Endothelial cell of umbilical vein (primary cell): ENCODE measurements at regions not wholly inside any gene's neighbourhood (a gene's known extent, or its start where the extent isn't known, plus 50 kb on each side); places are given as distances from the start of the nearest gene placed in this dataset.

Source experiments
- BruUV-seq: library from RNA; stranded (reverse); fragments of 400-500 nt; replicated peaks from 2 replicates; lab custom pipeline; 2021; lab: Mats Ljungman, UMichigan
- CTCF ChIA-PET: fragments of 300-600, 350-600 bp; sonication (Branson Sonifier 250); formaldehyde crosslinking; loops from one replicate; lab custom pipeline; 2021; ENCODE audit warnings: antibody characterized with exemption, inconsistent platforms; lab: Charles Lee
- POLR2A ChIA-PET: fragments of 300-600, 350-600 bp; sonication (Branson Sonifier 250); formaldehyde crosslinking; loops from one replicate; lab custom pipeline; 2021; ENCODE audit warnings: antibody characterized with exemption, inconsistent platforms; lab: Charles Lee
- DNase-seq: peaks from one replicate; pipeline ENCODE4 v3.0.0-alpha.2; 2011; ENCODE audit warnings: low read depth, low spot score
- FAIRE-seq: peaks from 2 replicates; lab custom pipeline; 2011; peaks lifted over from hg19 to GRCh38; lab: Jason Lieb, UNC
- H2AFZ ChIP-seq: 2 replicates; pipeline ENCODE4 v1.6.0; 2012; ENCODE audit warnings: low read depth, low read length, control low read depth, inconsistent platforms
- H3K27ac ChIP-seq: 2 replicates; pipeline ENCODE4 v1.5.1; 2011; ENCODE audit warnings: low read depth, mild to moderate bottlenecking, control low read depth, low read length, moderate library complexity; ENCODE audit not compliant: insufficient read depth
- H3K27me3 ChIP-seq, 2 experiments: 2 replicates each; pipeline versions ENCODE4 v1.6.0 to v1.6.1; 2011; ENCODE audit warnings: low read length in 2 of 2, mixed read lengths in 1 of 2; ENCODE audit not compliant: control insufficient read depth in 2 of 2, insufficient read depth in 2 of 2
- H3K36me3 ChIP-seq, 2 experiments: 2 replicates in 1 of 2; 3 replicates in 1 of 2; pipeline ENCODE4 v1.5.1; 2011; ENCODE audit warnings: low read length in 2 of 2, mild to moderate bottlenecking in 1 of 2, moderate library complexity in 1 of 2; ENCODE audit not compliant: control insufficient read depth in 2 of 2, insufficient read depth in 2 of 2; ENCODE audit errors: extremely low read depth in 1 of 2
- H3K4me1 ChIP-seq: 3 replicates; pipeline ENCODE4 v1.5.1; 2011; ENCODE audit warnings: mild to moderate bottlenecking, low read length; ENCODE audit not compliant: control insufficient read depth, insufficient read depth; ENCODE audit errors: extremely low read depth
- H3K4me2 ChIP-seq: 2 replicates; pipeline ENCODE4 v1.6.1; 2011; ENCODE audit warnings: low read length, control low read depth, mixed read lengths; ENCODE audit not compliant: insufficient read depth
- H3K4me3 ChIP-seq, 3 experiments: fragments of 200-600 bp in 1 of 3; sonication (generic), shearing (Covaris generic) in 1 of 3; replicated peaks in 1 of 3; 2 replicates each; pipeline ENCODE4 v1.5.1; 2011 to 2016; ENCODE audit warnings: control low read depth in 3 of 3, low read length in 3 of 3, mild to moderate bottlenecking in 2 of 3, inconsistent platforms in 1 of 3, low read depth in 1 of 3, moderate library complexity in 1 of 3; ENCODE audit not compliant: insufficient read depth in 1 of 3
- H3K79me2 ChIP-seq: 2 replicates; pipeline ENCODE4 v1.6.0; 2012; ENCODE audit warnings: low read length, inconsistent platforms; ENCODE audit not compliant: control insufficient read depth, insufficient read depth
- H3K9ac ChIP-seq: replicated peaks from 2 replicates; pipeline ENCODE3; 2011; ENCODE audit warnings: low read length, control low read depth; ENCODE audit not compliant: insufficient read depth; ENCODE audit errors: extremely low read depth
- H3K9me1 ChIP-seq: replicated peaks from 3 replicates; pipeline ENCODE4 v1.6.0; 2011; ENCODE audit warnings: mild to moderate bottlenecking, low read length; ENCODE audit not compliant: control insufficient read depth, insufficient read depth; ENCODE audit errors: extremely low read depth
- H3K9me3 ChIP-seq: replicated peaks from 2 replicates; pipeline ENCODE4 v1.5.1; 2012; ENCODE audit warnings: low read length, inconsistent platforms; ENCODE audit not compliant: control insufficient read depth, insufficient read depth
- H4K20me1 ChIP-seq: replicated peaks from 2 replicates; pipeline ENCODE3; 2011; ENCODE audit warnings: mild to moderate bottlenecking, low read length; ENCODE audit not compliant: control insufficient read depth, insufficient read depth; ENCODE audit errors: extremely low read depth
- CTCF ChIP-seq, 2 donors: IDR thresholded peaks; 1 replicate in 1 of 2; 2 replicates in 1 of 2; pipeline ENCODE4 v1.5.1; 2011; ENCODE audit warnings: low read length in 2 of 2, mild to moderate bottlenecking in 2 of 2, moderate library complexity in 2 of 2, control low read depth in 1 of 2, inconsistent platforms in 1 of 2, low read depth in 1 of 2; ENCODE audit not compliant: insufficient read depth in 1 of 2; ENCODE audit errors: extremely low read depth in 1 of 2
- EZH2 ChIP-seq: IDR thresholded peaks from 2 replicates; pipeline ENCODE4 v1.6.1; 2012; ENCODE audit warnings: borderline replicate concordance, low read depth, mild to moderate bottlenecking, moderate library complexity, low read length, inconsistent platforms; ENCODE audit not compliant: severe bottlenecking
- FOS ChIP-seq: IDR thresholded peaks from 2 replicates; pipeline ENCODE4 v1.6.1; 2011; ENCODE audit warnings: mild to moderate bottlenecking, low read length, moderate library complexity, borderline replicate concordance; ENCODE audit not compliant: insufficient read depth
- GATA2 ChIP-seq: IDR thresholded peaks from 2 replicates; pipeline ENCODE4 v1.7.0; 2011; ENCODE audit warnings: low read depth, mild to moderate bottlenecking, moderate library complexity, mixed read lengths, low read length; ENCODE audit not compliant: insufficient read length, insufficient read depth
- JUN ChIP-seq: IDR thresholded peaks from 2 replicates; pipeline ENCODE4 v1.6.1; 2011; ENCODE audit warnings: borderline replicate concordance, low read depth; ENCODE audit not compliant: insufficient read length, insufficient read depth
- MAX ChIP-seq: IDR thresholded peaks from 2 replicates; pipeline ENCODE4 v1.6.1; 2011; ENCODE audit not compliant: insufficient read depth, insufficient read length
- MYC ChIP-seq: IDR thresholded peaks from one replicate; pipeline ENCODE4 v1.6.1; 2011; ENCODE audit warnings: mild to moderate bottlenecking, low read depth, low read length
- POLR2A ChIP-seq: IDR thresholded peaks from 2 replicates; pipeline ENCODE4 v1.6.1; 2012; ENCODE audit warnings: low read depth, mild to moderate bottlenecking, control low read depth, low read length
- POLR2AphosphoS5 ChIP-seq: IDR thresholded peaks from 2 replicates; pipeline ENCODE4 v1.6.1; 2012; ENCODE audit warnings: low read depth, mild to moderate bottlenecking, control low read depth, low read length, moderate library complexity; ENCODE audit not compliant: insufficient read depth
- dilution Hi-C: fragments of 300-500 bp; cut with MboI; formaldehyde crosslinking; loops from one replicate; pipeline ENCODE4 v1.15.0; 2019; ENCODE audit warnings: low sequenced_read_pairs; ENCODE audit not compliant: extremely low pct_ligation_motif_present
- intact Hi-C: fragments of 100-400 bp; cut with micrococcal nuclease; formaldehyde crosslinking; loops from one replicate; pipeline ENCODE4 v1.10.0; 2022

- CTCF ChIA-PET = no interaction called here
- no peak overlapping the region for H3K4me2 ChIP-seq
- H3K9me1 ChIP-seq = no peaks in the 10 kb centered on the region
- no TSS peak for BruUV-seq
- no peak overlapping the region for H3K4me3 ChIP-seq
- intact Hi-C loops (no loop called here), dilution Hi-C loops (no loop called here)
- H3K9ac ChIP-seq = no peak overlapping the region
- no peaks in the 10 kb centered on the region for H4K20me1 ChIP-seq
- no peak for DNase-seq
- H3K9me3 ChIP-seq = no peaks in the 10 kb centered on the region
- H3K36me3 ChIP-seq = no peaks in the 10 kb centered on the region
- POLR2A ChIA-PET = no interaction called here
- no peak overlapping the region for H2AFZ ChIP-seq
- TF ChIP-seq POLR2AphosphoS5 = no peak
- no peak for TF ChIP-seq CTCF (IDR thresholded peaks at IDR 0.05; ENCODE audit: extremely low read depth in 1 of 2, insufficient read depth in 1 of 2, low read depth in 1 of 2, low read length in 2 of 2)
- no peak for TF ChIP-seq EZH2
- no peak for TF ChIP-seq POLR2A
- no peak for TF ChIP-seq GATA2
- no peak for TF ChIP-seq JUN
- no peak for TF ChIP-seq FOS
- TF ChIP-seq MYC = no peak
- TF ChIP-seq MAX = no peak
- no peaks in the 10 kb centered on the region for H3K79me2 ChIP-seq
- H3K4me1 ChIP-seq = no peaks in the 10 kb centered on the region
- no peaks in the 10 kb centered on the region for H3K27me3 ChIP-seq
- H3K27ac ChIP-seq = no peak overlapping the region
- FAIRE-seq = no peak
These were observed 179.7 kb upstream of the ACVR2A start for GRCh38 chr2:147665105-147665504.
